Lung (tissue), 11 donors: ENCODE measurements at regions not wholly inside any gene's neighbourhood (a gene's known extent, or its start where the extent isn't known, plus 50 kb on each side); places are given as distances from the start of the nearest gene placed in this dataset.
"Not testable (repeated sequence)": the region's sequence is repeated elsewhere in the genome, so short reads cannot be mapped to it uniquely, and the experiment has no call there.

ENCODE experiments used
- ATAC-seq: fragments of 200-7000 bp; cut with Tn5 transposase; one replicate; pipeline ENCODE4 v1.9.1; 2020; ENCODE audit warnings: moderate number of reproducible peaks; ENCODE audit not compliant: insufficient read depth, low FRiP score
- DNase-seq, 3 donors: peaks; one replicate each; pipeline ENCODE4 v3.0.0-alpha.2; 2013 to 2017
- H3K27ac ChIP-seq, 2 donors: one replicate each; pipeline ENCODE4 v1.5.1; 2013; ENCODE audit warnings: mild to moderate bottlenecking in 2 of 2, moderate library complexity in 2 of 2, control low read depth in 1 of 2, inconsistent platforms in 1 of 2, low read depth in 1 of 2, low read length in 1 of 2
- H3K27me3 ChIP-seq, 3 donors: one replicate each; pipeline ENCODE4 v1.5.1; 2013; ENCODE audit warnings: low read length in 2 of 3; ENCODE audit not compliant: control insufficient read depth in 3 of 3, insufficient read depth in 3 of 3
- H3K36me3 ChIP-seq, 4 donors: one replicate each; pipeline ENCODE4 v1.5.1; 2013; ENCODE audit warnings: low read length in 4 of 4, mild to moderate bottlenecking in 1 of 4, moderate library complexity in 1 of 4; ENCODE audit not compliant: control insufficient read depth in 4 of 4, insufficient read depth in 4 of 4
- H3K4me1 ChIP-seq, 5 donors: one replicate each; pipeline ENCODE4 v1.5.1; 2013; ENCODE audit warnings: low read length in 5 of 5, mild to moderate bottlenecking in 2 of 5, moderate library complexity in 1 of 5; ENCODE audit not compliant: control insufficient read depth in 5 of 5, insufficient read depth in 5 of 5
- H3K4me3 ChIP-seq: one replicate; pipeline ENCODE4 v1.5.1; 2013; ENCODE audit warnings: mild to moderate bottlenecking, control low read depth, moderate library complexity
- H3K9ac ChIP-seq, 2 donors: one replicate each; pipeline ENCODE4 v1.5.1; 2013; ENCODE audit warnings: low read length in 2 of 2, control low read depth in 1 of 2; ENCODE audit not compliant: insufficient read depth in 1 of 2
- H3K9me3 ChIP-seq, 4 donors: one replicate each; pipeline ENCODE4 v1.5.1; 2013; ENCODE audit warnings: low read length in 3 of 4, mild to moderate bottlenecking in 1 of 4, moderate library complexity in 1 of 4; ENCODE audit not compliant: control insufficient read depth in 4 of 4, insufficient read depth in 3 of 4
- CTCF ChIP-seq: IDR thresholded peaks from 2 replicates; pipeline ENCODE4 v1.5.1; 2012; ENCODE audit warnings: mild to moderate bottlenecking; ENCODE audit errors: control extremely low read depth, extremely low read depth
- WGBS, 2 donors: extraction: QIAGEN DNeasy Blood & Tissue Kit; methylation state at CpG; one replicate each; pipeline ENCODE4 v1.1.7; 2013; 5-methylcytosine and 5-hydroxymethylcytosine counted together
- donor health status: control.
- donor health status: control.
- donor health status: Bipolar disorder and iron deficiency.
- donor health status: healthy.
- donor health status: DM: yes; HTN: yes; CAD: no.

GRCh38 chr5:179405054-179405416, 59.8 kb upstream of the ADAMTS2 start:
- Histone ChIP-seq H3K9ac (no peak overlapping the region), H3K4me1 (peaks cover 0 to 22% (median 0%) of the 10 kb centered on the region in 5 donors), H3K27me3 (no peaks in the 10 kb centered on the region), H3K4me3 (no peak overlapping the region), H3K9me3 (peaks cover 0 to 13% (median 2%) of the 10 kb centered on the region in 4 donors), H3K27ac (no peak overlapping the region), H3K36me3 (no peaks in the 10 kb centered on the region)
- no peak for TF ChIP-seq CTCF
- no peak for DNase-seq
- 69 to 73% methylated on average over 2 of the region's 2 CpGs for WGBS, 2 donors
- ATAC-seq, result no peak

GRCh38 chr5:179404321-179405053, 59.2 kb upstream of the ADAMTS2 start:
- 86 to 95% methylated on average over 6 of the region's 6 CpGs for WGBS, 2 donors
- H3K27me3 ChIP-seq, result no peaks in the 10 kb centered on the region
- peak in 2 of 3 donors; percentile 10 to 22 for DNase-seq

GRCh38 chr5:179403426-179404147, 58.3 kb upstream of the ADAMTS2 start:
- ATAC-seq (no peak), DNase-seq (no peak)
- Histone ChIP-seq H3K4me3 (no peak overlapping the region), H3K9me3 (peaks cover 0 to 15% (median 6%) of the 10 kb centered on the region in 4 donors), H3K4me1 (peaks cover 0 to 22% (median 0%) of the 10 kb centered on the region in 5 donors), H3K27ac (no peak overlapping the region), H3K27me3 (no peaks in the 10 kb centered on the region), H3K36me3 (no peaks in the 10 kb centered on the region), H3K9ac (no peak overlapping the region)
- 85% methylated on average over 6 of the region's 6 CpGs for WGBS, 2 donors
- no peak for TF ChIP-seq CTCF

More at GRCh38 chr5:179404321-179405053, 59.2 kb upstream of the ADAMTS2 start:
- H3K4me3 ChIP-seq, result no peak overlapping the region
- H3K36me3 ChIP-seq, result no peaks in the 10 kb centered on the region
- H3K27ac ChIP-seq, result no peak overlapping the region
- H3K9ac ChIP-seq, result no peak overlapping the region
- ATAC-seq, result no peak
- no peak for TF ChIP-seq CTCF
- H3K9me3 ChIP-seq, result peaks cover 0 to 15% (median 4%) of the 10 kb centered on the region in 4 donors
- H3K4me1 ChIP-seq, result peaks cover 0 to 22% (median 0%) of the 10 kb centered on the region in 5 donors

GRCh38 chr5:179400435-179400834, 55.2 kb upstream of the ADAMTS2 start:
- H3K4me1 ChIP-seq, H3K27ac ChIP-seq, DNase-seq, H3K27me3 ChIP-seq, H3K36me3 ChIP-seq, H3K9ac ChIP-seq, H3K4me3 ChIP-seq, ATAC-seq: not testable (repeated sequence)
- H3K9me3 ChIP-seq, result peaks cover 0 to 15% (median 6%) of the 10 kb centered on the region in 4 donors
- 79 to 80% methylated on average over 2 of the region's 2 CpGs for WGBS, 2 donors
